ENCODE measurements at regions not wholly inside any gene's neighbourhood (a gene's known extent, or its start where the extent isn't known, plus 50 kb on each side); places are given as distances from the start of the nearest gene placed in this dataset.

DNA sequence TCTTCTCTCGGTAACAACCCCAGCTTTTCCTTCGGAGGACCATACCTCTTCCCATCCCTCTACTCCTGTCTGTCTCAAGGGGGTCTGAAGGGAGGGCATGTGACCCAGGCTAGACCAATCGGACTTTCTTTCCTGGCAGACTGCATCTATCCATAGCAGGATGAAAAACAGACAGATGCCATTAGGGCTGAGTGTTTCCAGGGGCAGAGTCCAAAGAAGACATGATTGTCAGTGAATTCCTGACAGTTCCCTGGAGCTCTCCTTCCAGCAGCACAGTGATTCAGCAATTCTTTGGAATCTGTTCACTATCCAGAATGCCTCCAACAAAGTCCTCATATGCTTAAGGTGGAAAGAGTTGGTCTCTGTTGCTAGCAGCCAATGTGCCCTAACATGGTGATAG is 189.8 kb downstream of the KCTD12 start:
- TF ChIP-seq, protein P1, sequence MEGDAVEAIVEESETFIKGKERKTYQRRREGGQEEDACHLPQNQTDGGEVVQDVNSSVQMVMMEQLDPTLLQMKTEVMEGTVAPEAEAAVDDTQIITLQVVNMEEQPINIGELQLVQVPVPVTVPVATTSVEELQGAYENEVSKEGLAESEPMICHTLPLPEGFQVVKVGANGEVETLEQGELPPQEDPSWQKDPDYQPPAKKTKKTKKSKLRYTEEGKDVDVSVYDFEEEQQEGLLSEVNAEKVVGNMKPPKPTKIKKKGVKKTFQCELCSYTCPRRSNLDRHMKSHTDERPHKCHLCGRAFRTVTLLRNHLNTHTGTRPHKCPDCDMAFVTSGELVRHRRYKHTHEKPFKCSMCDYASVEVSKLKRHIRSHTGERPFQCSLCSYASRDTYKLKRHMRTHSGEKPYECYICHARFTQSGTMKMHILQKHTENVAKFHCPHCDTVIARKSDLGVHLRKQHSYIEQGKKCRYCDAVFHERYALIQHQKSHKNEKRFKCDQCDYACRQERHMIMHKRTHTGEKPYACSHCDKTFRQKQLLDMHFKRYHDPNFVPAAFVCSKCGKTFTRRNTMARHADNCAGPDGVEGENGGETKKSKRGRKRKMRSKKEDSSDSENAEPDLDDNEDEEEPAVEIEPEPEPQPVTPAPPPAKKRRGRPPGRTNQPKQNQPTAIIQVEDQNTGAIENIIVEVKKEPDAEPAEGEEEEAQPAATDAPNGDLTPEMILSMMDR (IDR thresholded peaks at IDR 0.05): no peak
- no peak for DNase-seq (ENCODE audit: low spot score)
- no peak overlapping the region for H3K4me3 ChIP-seq
- H3K4me1 ChIP-seq: peaks cover 0 to 4% of the 10 kb centered on the region in 2 donors
- no peak overlapping the region for H3K27ac ChIP-seq
- H3K27me3 ChIP-seq: no peaks in the 10 kb centered on the region
- no peaks in the 10 kb centered on the region for H3K36me3 ChIP-seq
- H3K9me3 ChIP-seq: no peaks in the 10 kb centered on the region

- H3K4me3 ChIP-seq: no peak overlapping the region
- DNase-seq (ENCODE audit: low spot score): no peak
- TF ChIP-seq, protein P1 (IDR thresholded peaks at IDR 0.05): no peak
- H3K27ac ChIP-seq: no peak overlapping the region
- peaks cover 0 to 4% of the 10 kb centered on the region in 2 donors for H3K4me1 ChIP-seq
- H3K27me3 ChIP-seq: no peaks in the 10 kb centered on the region
- H3K9me3 ChIP-seq: no peaks in the 10 kb centered on the region
- no peaks in the 10 kb centered on the region for H3K36me3 ChIP-seq
Measured at GRCh38 chr13:76693086-76693485, 193.1 kb downstream of the KCTD12 start.

DNA sequence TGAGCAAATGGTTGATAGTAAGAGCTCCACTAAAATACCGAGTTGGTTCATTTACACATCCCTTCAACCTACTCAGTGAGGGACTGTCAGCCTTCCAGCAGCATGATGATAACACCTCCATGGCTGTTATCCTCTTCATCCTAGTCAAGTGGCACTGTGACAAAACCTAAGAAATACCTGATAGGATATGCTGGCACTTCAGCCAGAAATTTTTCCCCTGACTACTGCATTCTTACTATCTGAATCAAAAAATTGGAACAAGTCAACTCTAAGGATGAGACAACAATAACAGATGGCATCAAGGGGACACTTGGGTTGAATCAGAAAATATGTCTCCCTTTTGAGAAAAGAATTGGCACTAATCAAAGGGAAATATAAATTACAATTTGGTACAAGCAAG is 193.9 kb downstream of the KCTD12 start:
- H3K27me3 ChIP-seq: no peaks in the 10 kb centered on the region
- no peak overlapping the region for H3K27ac ChIP-seq
- DNase-seq (ENCODE audit: low spot score): no peak
- H3K9me3 ChIP-seq: no peaks in the 10 kb centered on the region
- H3K36me3 ChIP-seq: no peaks in the 10 kb centered on the region
- TF ChIP-seq, protein P1 (IDR thresholded peaks at IDR 0.05): no peak
- H3K4me1 ChIP-seq: peaks cover 0 to 9% of the 10 kb centered on the region in 2 donors
- no peak overlapping the region for H3K4me3 ChIP-seq

DNA sequence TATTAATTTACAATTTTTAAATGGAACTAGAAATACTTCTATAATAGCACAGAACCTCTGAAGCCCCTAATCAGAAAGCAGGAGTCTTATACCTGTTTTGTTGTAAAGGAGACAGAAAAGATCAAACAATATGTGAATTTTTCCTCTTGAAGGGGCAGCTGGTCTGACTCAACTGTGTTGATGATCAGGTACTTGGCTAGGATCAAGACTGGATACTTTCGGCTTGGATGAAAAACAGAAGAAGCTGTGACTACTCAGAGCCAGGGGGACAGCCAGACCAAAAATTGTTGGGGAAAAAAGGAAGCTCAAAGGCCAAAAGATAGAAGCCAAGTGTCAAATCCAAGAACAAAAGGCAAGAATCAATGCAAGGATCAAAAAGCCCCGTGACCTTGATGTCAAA is 195.6 kb downstream of the KCTD12 start:
- H3K36me3 ChIP-seq: no peaks in the 10 kb centered on the region
- peaks cover 0 to 9% of the 10 kb centered on the region in 2 donors for H3K4me1 ChIP-seq
- H3K9me3 ChIP-seq: no peaks in the 10 kb centered on the region
- no peak overlapping the region for H3K4me3 ChIP-seq
- no peak for DNase-seq (ENCODE audit: low spot score)
- TF ChIP-seq, protein P1 (IDR thresholded peaks at IDR 0.05): no peak
- no peak overlapping the region for H3K27ac ChIP-seq
- H3K27me3 ChIP-seq: no peaks in the 10 kb centered on the region

- Histone ChIP-seq H3K9me3 (no peaks in the 10 kb centered on the region), H3K36me3 (no peaks in the 10 kb centered on the region), H3K27me3 (no peaks in the 10 kb centered on the region), H3K27ac (no peak overlapping the region), H3K4me3 (no peak overlapping the region), H3K4me1 (peaks cover 0 to 7% of the 10 kb centered on the region in 2 donors)
- TF ChIP-seq, protein P1 (IDR thresholded peaks at IDR 0.05): no peak
- DNase-seq (ENCODE audit: low spot score): no peak
Measured at GRCh38 chr13:76687467-76687866, 198.7 kb downstream of the KCTD12 start.

DNA sequence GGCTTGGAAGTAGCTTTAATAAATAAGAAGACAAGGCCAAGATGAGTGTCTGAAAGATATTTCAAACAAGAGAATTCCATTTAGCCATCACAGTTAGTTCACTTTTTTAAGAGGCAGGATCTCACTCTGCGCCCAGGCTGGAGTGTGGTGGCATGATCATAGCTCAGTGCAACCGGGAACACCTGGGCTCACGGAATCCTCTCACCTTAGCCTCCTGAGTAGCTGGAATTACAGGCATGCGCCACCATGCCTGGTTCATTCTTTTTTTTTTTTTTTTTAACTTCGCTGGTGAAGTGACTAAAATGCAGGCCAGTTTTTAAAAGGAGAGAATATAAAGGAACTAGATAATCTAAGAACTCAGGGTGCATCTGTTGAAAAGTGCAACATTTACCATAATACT is 200.3 kb downstream of the KCTD12 start:
- TF ChIP-seq, protein P1 (IDR thresholded peaks at IDR 0.05): no peak
- no peak overlapping the region for H3K4me3 ChIP-seq
- no peaks in the 10 kb centered on the region for H3K27me3 ChIP-seq
- H3K9me3 ChIP-seq: no peaks in the 10 kb centered on the region
- no peak for DNase-seq (ENCODE audit: low spot score)
- H3K4me1 ChIP-seq: peaks cover 0 to 5% of the 10 kb centered on the region in 2 donors
- no peaks in the 10 kb centered on the region for H3K36me3 ChIP-seq
- no peak overlapping the region for H3K27ac ChIP-seq

Measured in right atrium auricular region (tissue), 2 donors.